CD4-positive, alpha-beta T cell (primary cell): ENCODE measurements at regions not wholly inside any gene's neighbourhood (a gene's known extent, or its start where the extent isn't known, plus 50 kb on each side); places are given as distances from the start of the nearest gene placed in this dataset.

Experiments used
- ATAC-seq: fragments of 200-7000 bp; cut with Tn5 transposase; one replicate; pipeline ENCODE4 v1.10.0; 2022; ENCODE audit warnings: mild to moderate bottlenecking; ENCODE audit not compliant: poor library complexity
- CTCF ChIA-PET: fragments of 350-600 bp; sonication (Branson Sonifier 250); formaldehyde crosslinking; loops from one replicate; lab custom pipeline; 2021; ENCODE audit warnings: antibody characterized with exemption, inconsistent platforms; lab: Charles Lee
- POLR2A ChIA-PET: fragments of 350-600 bp; sonication (Branson Sonifier 250); formaldehyde crosslinking; loops from one replicate; lab custom pipeline; 2021; ENCODE audit warnings: antibody characterized with exemption, inconsistent platforms; lab: Charles Lee
- DNase-seq, 14 experiments: peaks; one replicate each; pipeline ENCODE4 v3.0.0-alpha.2; 2013 to 2020; ENCODE audit warnings: mixed read lengths in 2 of 14
- H3K27ac ChIP-seq, 2 donors: one replicate each; pipeline versions ENCODE4 v1.5.1 to v1.7.0; 2013; ENCODE audit warnings: low read length in 2 of 2, low read depth in 1 of 2, mild to moderate bottlenecking in 1 of 2
- H3K27me3 ChIP-seq, 2 experiments: 1 replicate in 1 of 2; 2 replicates in 1 of 2; pipeline versions ENCODE4 v1.6.1 to v1.7.0; 2013; ENCODE audit warnings: low read length in 2 of 2, control low read depth in 1 of 2, mild to moderate bottlenecking in 1 of 2, moderate library complexity in 1 of 2; ENCODE audit not compliant: insufficient read depth in 2 of 2, control insufficient read depth in 1 of 2
- H3K36me3 ChIP-seq: one replicate; pipeline ENCODE4 v1.6.1; 2013; ENCODE audit warnings: low read length, control low read depth; ENCODE audit not compliant: insufficient read depth
- H3K4me1 ChIP-seq: one replicate; pipeline ENCODE4 v1.6.1; 2013; ENCODE audit warnings: low read length, control low read depth; ENCODE audit not compliant: insufficient read depth
- H3K4me3 ChIP-seq: one replicate; pipeline ENCODE4 v1.5.1; 2013; ENCODE audit warnings: mild to moderate bottlenecking, low read length, moderate library complexity
- H3K9me3 ChIP-seq, 2 experiments: 1 replicate in 1 of 2; 2 replicates in 1 of 2; pipeline versions ENCODE4 v1.6.1 to v1.7.0; 2013; ENCODE audit warnings: low read length in 2 of 2, mild to moderate bottlenecking in 2 of 2, control low read depth in 1 of 2, moderate library complexity in 1 of 2; ENCODE audit not compliant: control insufficient read depth in 1 of 2, insufficient read depth in 1 of 2
- H3K27ac Mint-ChIP-seq: one replicate; pipeline ENCODE4 v1.8.0; 2020; ENCODE audit warnings: mixed read lengths
- H3K27me3 Mint-ChIP-seq: one replicate; pipeline ENCODE4 v1.8.0; 2021; ENCODE audit warnings: mixed read lengths
- H3K36me3 Mint-ChIP-seq: one replicate; pipeline ENCODE4 v1.8.0; 2021; ENCODE audit warnings: low read depth, mixed read lengths
- H3K4me1 Mint-ChIP-seq: one replicate; pipeline ENCODE4 v1.8.0; 2021; ENCODE audit warnings: low read depth, mixed read lengths
- H3K4me3 Mint-ChIP-seq: one replicate; pipeline ENCODE4 v1.8.0; 2020; ENCODE audit warnings: mild to moderate bottlenecking, mixed read lengths
- H3K9me3 Mint-ChIP-seq: one replicate; pipeline ENCODE4 v1.8.0; 2020; ENCODE audit warnings: mixed read lengths
- intact Hi-C, 2 experiments: fragments of 100-400 bp; cut with DNase I in 1 of 2; cut with micrococcal nuclease in 1 of 2; formaldehyde crosslinking; loops; one replicate each; pipeline versions ENCODE4 v1.15.1 to v1.9.0; 2023 to 2025; cut with DNase I, micrococcal nuclease
- TF ChIP-seq, protein P1 (sequence below): fragments of 200-600 bp; IDR thresholded peaks from one replicate; pipeline ENCODE4 v1.8.0; 2022; ENCODE audit warnings: antibody characterized with exemption, mild to moderate bottlenecking

DNA sequence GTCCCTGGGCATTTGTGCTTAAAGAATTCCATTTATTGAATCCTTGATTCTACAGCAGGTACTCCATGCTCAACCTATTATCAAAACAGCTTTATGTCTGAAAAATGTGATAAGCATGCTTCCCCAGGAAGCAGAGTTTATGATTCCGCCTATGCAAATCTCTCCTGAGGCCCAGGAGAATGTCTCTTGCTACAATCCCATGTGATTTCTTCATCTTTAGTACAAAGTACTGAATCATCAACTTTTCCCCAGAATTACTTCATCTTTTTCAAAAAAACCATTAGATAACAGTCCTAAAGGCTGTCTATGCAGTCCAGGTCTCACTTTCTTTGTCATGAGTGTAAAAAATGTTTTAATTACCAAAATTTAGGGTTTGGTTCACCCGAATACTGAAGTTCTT is 130.2 kb upstream of the ADAMTSL1 start:
- no peak overlapping the region for H3K27ac ChIP-seq
- intact Hi-C loops = no loop called here
- DNase-seq = no peak
- H3K9me3 ChIP-seq = no peaks in the 10 kb centered on the region
- no peaks in the 10 kb centered on the region for H3K4me1 ChIP-seq
- no peaks in the 10 kb centered on the region for H3K4me1 Mint-ChIP-seq
- H3K36me3 Mint-ChIP-seq = no peaks in the 10 kb centered on the region
- ChIA-PET POLR2A (no interaction called here), CTCF (no interaction called here)
- H3K27me3 Mint-ChIP-seq = peaks cover 9% of the 10 kb centered on the region
- H3K4me3 ChIP-seq = no peak overlapping the region
- no peak for ATAC-seq
- no peaks in the 10 kb centered on the region for H3K36me3 ChIP-seq
- H3K27me3 ChIP-seq = no peaks in the 10 kb centered on the region
- peaks cover 6% of the 10 kb centered on the region for H3K9me3 Mint-ChIP-seq
- TF ChIP-seq, protein P1, sequence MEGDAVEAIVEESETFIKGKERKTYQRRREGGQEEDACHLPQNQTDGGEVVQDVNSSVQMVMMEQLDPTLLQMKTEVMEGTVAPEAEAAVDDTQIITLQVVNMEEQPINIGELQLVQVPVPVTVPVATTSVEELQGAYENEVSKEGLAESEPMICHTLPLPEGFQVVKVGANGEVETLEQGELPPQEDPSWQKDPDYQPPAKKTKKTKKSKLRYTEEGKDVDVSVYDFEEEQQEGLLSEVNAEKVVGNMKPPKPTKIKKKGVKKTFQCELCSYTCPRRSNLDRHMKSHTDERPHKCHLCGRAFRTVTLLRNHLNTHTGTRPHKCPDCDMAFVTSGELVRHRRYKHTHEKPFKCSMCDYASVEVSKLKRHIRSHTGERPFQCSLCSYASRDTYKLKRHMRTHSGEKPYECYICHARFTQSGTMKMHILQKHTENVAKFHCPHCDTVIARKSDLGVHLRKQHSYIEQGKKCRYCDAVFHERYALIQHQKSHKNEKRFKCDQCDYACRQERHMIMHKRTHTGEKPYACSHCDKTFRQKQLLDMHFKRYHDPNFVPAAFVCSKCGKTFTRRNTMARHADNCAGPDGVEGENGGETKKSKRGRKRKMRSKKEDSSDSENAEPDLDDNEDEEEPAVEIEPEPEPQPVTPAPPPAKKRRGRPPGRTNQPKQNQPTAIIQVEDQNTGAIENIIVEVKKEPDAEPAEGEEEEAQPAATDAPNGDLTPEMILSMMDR = no peak
- H3K27ac Mint-ChIP-seq = no peak overlapping the region
- H3K4me3 Mint-ChIP-seq = no peak overlapping the region

DNA sequence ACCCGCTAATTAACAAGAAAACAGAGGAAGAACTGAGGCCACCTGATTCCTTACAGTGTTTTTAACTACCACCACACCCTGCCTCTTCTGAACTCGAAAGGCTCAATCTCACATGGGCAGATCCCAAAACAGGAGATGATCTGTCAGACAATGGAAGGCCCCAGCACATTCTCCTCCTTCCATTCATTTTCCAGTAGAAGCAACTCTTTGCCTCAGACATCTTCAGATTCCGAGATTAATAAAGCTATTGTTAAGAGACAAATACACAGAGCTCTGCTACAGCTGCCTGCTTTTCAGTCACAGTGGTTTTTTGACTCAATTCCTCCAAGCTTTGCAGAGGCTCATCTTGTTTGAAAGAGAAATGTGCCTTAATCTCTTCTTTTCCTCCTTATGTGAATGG is 127.2 kb upstream of the ADAMTSL1 start:
- DNase-seq (no peak), ATAC-seq (no peak)
- Mint-ChIP-seq H3K9me3 (peaks cover 2% of the 10 kb centered on the region), H3K4me3 (no peak overlapping the region), H3K36me3 (no peaks in the 10 kb centered on the region), H3K27ac (no peak overlapping the region), H3K27me3 (peaks cover 6% of the 10 kb centered on the region), H3K4me1 (no peaks in the 10 kb centered on the region)
- Histone ChIP-seq H3K36me3 (no peaks in the 10 kb centered on the region), H3K9me3 (no peaks in the 10 kb centered on the region), H3K27me3 (no peaks in the 10 kb centered on the region), H3K4me3 (no peak overlapping the region), H3K4me1 (no peaks in the 10 kb centered on the region), H3K27ac (no peak overlapping the region)
- TF ChIP-seq, protein P1 = no peak
- POLR2A ChIA-PET = no interaction called here
- CTCF ChIA-PET = no interaction called here
- intact Hi-C loops = no loop called here

DNA sequence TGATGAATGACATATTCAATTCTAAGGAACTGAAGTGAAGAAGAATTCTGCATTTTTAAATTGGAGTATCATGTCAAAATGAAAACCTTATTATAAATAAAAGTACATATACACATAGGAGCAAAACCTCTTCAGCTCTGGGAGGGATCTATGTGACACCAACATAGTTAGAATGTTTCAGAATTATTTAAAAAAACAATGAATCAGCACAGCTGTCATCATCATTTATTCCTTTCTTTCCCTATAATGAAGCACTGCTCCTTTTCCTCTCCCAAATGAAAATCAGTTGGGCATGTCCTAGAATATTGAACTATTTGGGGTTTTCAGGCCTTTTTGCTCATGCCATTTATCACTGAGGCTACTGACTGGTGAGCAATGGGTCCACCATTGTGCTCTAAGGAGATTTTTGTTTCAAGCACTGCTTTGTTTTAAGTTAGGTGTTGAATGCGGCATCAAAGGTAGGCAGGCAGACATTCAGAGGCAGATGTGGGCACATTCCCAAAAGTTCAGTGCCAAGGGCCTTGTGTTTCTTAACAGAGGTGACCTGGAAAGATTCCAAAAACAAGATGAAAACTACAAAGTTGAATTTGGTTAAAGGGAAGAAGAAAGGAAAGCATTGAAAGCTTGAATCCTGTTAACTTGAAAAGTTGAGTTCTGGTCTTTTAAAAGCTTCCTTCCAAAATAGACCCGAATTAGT is 126.4 kb upstream of the ADAMTSL1 start:
- Mint-ChIP-seq H3K27me3 (peaks cover 6% of the 10 kb centered on the region), H3K4me1 (no peaks in the 10 kb centered on the region), H3K9me3 (peaks cover 2% of the 10 kb centered on the region), H3K36me3 (no peaks in the 10 kb centered on the region), H3K27ac (no peak overlapping the region), H3K4me3 (no peak overlapping the region)
- no peak for ATAC-seq
- Histone ChIP-seq H3K9me3 (no peaks in the 10 kb centered on the region), H3K4me3 (no peak overlapping the region), H3K36me3 (no peaks in the 10 kb centered on the region), H3K27me3 (no peaks in the 10 kb centered on the region), H3K27ac (no peak overlapping the region), H3K4me1 (no peaks in the 10 kb centered on the region)
- no peak for DNase-seq
- intact Hi-C loops = no loop called here
- ChIA-PET POLR2A (no interaction called here), CTCF (no interaction called here)
- TF ChIP-seq, protein P1 = no peak
